NCI-H2029 treated with DMSO at 0.1 percent for 48 hours (cell line): ENCODE measurements at regions not wholly inside any gene's neighbourhood (a gene's known extent, or its start where the extent isn't known, plus 50 kb on each side); places are given as distances from the start of the nearest gene placed in this dataset.
A peak's percentile ranks its signal among the peaks of the same experiment; 100 is the strongest.
"Not testable (repeated sequence)": the region's sequence is repeated elsewhere in the genome, so short reads cannot be mapped to it uniquely, and the experiment has no call there.

Experiments
- DNase-seq: peaks from one replicate; lab custom pipeline; 2025; lab: John Stamatoyannopoulos, UW

- no peak for DNase-seq
These were observed 115.7 kb upstream of the ADAMTS9 start for GRCh38 chr3:64803469-64803868.

GRCh38 chr3:64802460-64802859, 114.7 kb upstream of the ADAMTS9 start:
- no peak for DNase-seq

- DNase-seq = no peak
These were observed 114.1 kb upstream of the ADAMTS9 start for GRCh38 chr3:64801856-64802255.

- no peak for DNase-seq
These were observed 111.8 kb upstream of the ADAMTS9 start for GRCh38 chr3:64799606-64800005.

- peak; percentile 34 for DNase-seq
These were observed 110.5 kb upstream of the ADAMTS9 start for GRCh38 chr3:64798316-64798715.

GRCh38 chr3:64796607-64797399, 109.0 kb upstream of the ADAMTS9 start:
- no peak for DNase-seq

GRCh38 chr3:64792445-64792844, 104.6 kb upstream of the ADAMTS9 start:
- no peak for DNase-seq

- DNase-seq = no peak
These were observed 101.3 kb upstream of the ADAMTS9 start for GRCh38 chr3:64789111-64789510.

- DNase-seq = no peak
These were observed 95.4 kb upstream of the ADAMTS9 start for GRCh38 chr3:64783200-64783599.

GRCh38 chr3:64780923-64781322, 93.1 kb upstream of the ADAMTS9 start:
- not testable (repeated sequence) for DNase-seq

- no peak for DNase-seq
These were observed 85.3 kb upstream of the ADAMTS9 start for GRCh38 chr3:64773137-64773536.

GRCh38 chr3:64766440-64766839, 78.6 kb upstream of the ADAMTS9 start:
- no peak for DNase-seq

GRCh38 chr3:64765947-64766346, 78.1 kb upstream of the ADAMTS9 start:
- peak; percentile 11 for DNase-seq

- DNase-seq = no peak
These were observed 76.7 kb upstream of the ADAMTS9 start for GRCh38 chr3:64764386-64764929.

- no peak for DNase-seq
These were observed 76.2 kb upstream of the ADAMTS9 start for GRCh38 chr3:64763980-64764379.

GRCh38 chr3:64761729-64762128, 73.9 kb upstream of the ADAMTS9 start:
- DNase-seq = no peak

GRCh38 chr3:64760258-64760657, 72.5 kb upstream of the ADAMTS9 start:
- DNase-seq = no peak

- DNase-seq = no peak
These were observed 72.0 kb upstream of the ADAMTS9 start for GRCh38 chr3:64759811-64760210.

- no peak for DNase-seq
These were observed 68.7 kb upstream of the ADAMTS9 start for GRCh38 chr3:64756398-64756986.

GRCh38 chr3:64748244-64748904, 60.6 kb upstream of the ADAMTS9 start:
- DNase-seq = no peak

GRCh38 chr3:64747679-64748078, 59.9 kb upstream of the ADAMTS9 start:
- no peak for DNase-seq

- DNase-seq = no peak
These were observed 56.1 kb upstream of the ADAMTS9 start for GRCh38 chr3:64743887-64744243.
